Jurkat, Clone E6-1 (cell line): ENCODE measurements at regions not wholly inside any gene's neighbourhood (a gene's known extent, or its start where the extent isn't known, plus 50 kb on each side); places are given as distances from the start of the nearest gene placed in this dataset.

Experiments used
- DNase-seq: peaks from one replicate; pipeline ENCODE4 v3.0.0-alpha.2; 2011; ENCODE audit warnings: low read depth, low spot score
- H3K4me3 ChIP-seq: 2 replicates; pipeline ENCODE4 v1.5.1; 2011; ENCODE audit warnings: mild to moderate bottlenecking, low read length, control low read depth, moderate library complexity

DNA sequence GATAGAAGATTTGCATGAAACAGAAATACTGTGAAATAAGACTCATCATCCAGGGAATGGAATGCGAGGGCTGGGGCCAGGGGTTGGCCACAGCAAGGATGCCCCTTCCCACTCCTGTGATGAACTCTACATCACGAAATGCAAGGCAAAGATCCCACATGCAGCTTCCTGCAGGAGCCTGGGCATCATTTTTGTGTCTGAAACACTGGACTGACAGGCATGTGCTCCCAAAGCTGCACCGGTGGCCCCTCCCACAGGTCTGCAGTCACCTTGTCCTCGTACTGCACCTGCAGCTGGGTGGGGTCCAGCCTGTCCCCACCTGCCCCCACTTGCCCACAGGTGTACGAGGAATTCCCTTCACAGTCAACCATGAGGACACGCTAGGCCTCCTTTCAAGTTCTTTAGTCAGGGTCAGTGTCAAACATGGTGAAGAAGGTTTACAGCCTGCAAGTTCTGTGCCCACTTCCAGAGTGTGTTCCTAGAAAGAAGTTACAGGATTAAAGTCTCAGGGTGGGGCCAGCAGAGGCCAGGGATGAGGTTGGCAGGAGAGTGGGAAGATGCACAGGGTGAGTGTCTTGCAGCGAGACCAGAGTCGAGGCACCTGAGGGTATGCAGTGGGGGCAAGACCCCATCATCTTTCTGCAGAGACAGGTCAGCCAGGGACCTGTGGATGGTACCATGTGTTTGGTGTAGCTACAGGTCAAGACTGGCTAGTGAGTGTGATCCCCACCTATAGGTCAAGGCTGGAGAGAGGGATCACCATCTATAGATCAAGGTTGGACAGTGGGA, 155.0 kb upstream of the IRX2 start:
- H3K4me3 ChIP-seq, result no peak overlapping the region
- DNase-seq, result no peak

- DNase-seq, result no peak
- H3K4me3 ChIP-seq, result no peak overlapping the region
These were observed 154.3 kb upstream of the IRX2 start for GRCh38 chr5:2905741-2906140.

DNA sequence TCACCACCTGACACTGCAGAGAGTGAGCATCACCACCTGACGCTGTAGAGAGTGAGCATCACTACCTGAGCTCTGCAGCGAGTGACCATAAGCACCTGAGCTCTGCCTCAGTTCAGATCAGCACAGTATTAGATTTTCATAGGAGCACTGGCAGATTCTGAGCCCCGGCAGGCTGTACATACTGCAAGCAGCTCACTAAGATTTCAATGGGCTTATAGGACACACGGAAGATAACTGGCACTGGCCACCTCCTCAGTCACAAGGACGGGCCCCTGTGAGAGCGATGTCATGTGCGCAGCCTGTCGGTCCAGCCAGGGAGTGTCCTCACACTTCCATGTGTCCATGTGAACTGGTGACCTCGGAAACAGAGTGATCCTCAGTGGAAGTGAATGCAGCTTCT, 153.5 kb upstream of the IRX2 start:
- no peak for DNase-seq
- H3K4me3 ChIP-seq, result no peak overlapping the region

- no peak overlapping the region for H3K4me3 ChIP-seq
- no peak for DNase-seq
These were observed 152.9 kb upstream of the IRX2 start for GRCh38 chr5:2904399-2904798.

- no peak overlapping the region for H3K4me3 ChIP-seq
- no peak for DNase-seq
These were observed 152.2 kb upstream of the IRX2 start for GRCh38 chr5:2903451-2904395.

- H3K4me3 ChIP-seq, result no peak overlapping the region
- no peak for DNase-seq
These were observed 151.3 kb upstream of the IRX2 start for GRCh38 chr5:2902742-2903297.

DNA sequence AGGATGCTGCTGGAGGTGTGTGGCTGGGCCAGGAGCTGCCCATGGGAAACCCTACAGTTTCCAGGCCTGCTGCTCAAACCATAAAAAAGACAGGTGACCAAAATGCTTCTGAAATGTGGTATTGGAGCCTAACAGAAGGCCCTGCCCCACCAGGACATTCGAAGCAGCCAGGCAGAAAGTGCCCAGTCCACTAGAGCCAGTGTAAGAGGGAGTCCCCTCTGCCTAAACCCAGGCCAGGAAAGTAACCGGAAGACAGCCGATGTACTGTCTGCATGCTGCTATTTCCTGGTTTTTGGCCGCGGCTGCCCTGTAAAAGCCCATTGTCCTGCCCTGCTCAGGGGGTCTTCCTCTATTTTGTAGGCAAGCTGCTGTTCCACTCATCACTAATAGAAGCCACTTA, 150.7 kb upstream of the IRX2 start:
- no peak for DNase-seq
- H3K4me3 ChIP-seq, result no peak overlapping the region

DNA sequence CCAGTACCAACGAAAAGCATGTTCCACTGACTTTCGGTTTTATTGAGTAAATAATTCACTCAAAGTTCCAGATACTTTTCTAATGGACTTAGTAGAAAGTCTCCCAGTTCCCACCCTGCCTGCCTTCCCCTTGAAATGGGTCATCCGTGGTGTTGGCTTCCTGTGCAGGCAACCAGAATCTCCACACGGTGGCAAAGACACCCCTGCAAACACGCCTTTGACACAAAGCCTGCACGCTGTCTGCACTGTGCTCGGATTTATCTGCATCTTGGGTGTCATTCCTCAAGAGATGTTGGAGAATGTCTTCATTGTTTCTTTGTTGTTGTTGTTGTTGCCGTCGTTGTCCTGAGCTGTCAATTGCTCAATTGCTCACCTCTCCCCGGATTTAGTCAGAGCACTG, 150.0 kb upstream of the IRX2 start:
- H3K4me3 ChIP-seq, result no peak overlapping the region
- peak; percentile 5 for DNase-seq

- no peak overlapping the region for H3K4me3 ChIP-seq
- DNase-seq, result no peak
These were observed 149.6 kb upstream of the IRX2 start for GRCh38 chr5:2901096-2901495.

- no peak overlapping the region for H3K4me3 ChIP-seq
- DNase-seq, result no peak
These were observed 148.9 kb upstream of the IRX2 start for GRCh38 chr5:2900360-2900759.

DNA sequence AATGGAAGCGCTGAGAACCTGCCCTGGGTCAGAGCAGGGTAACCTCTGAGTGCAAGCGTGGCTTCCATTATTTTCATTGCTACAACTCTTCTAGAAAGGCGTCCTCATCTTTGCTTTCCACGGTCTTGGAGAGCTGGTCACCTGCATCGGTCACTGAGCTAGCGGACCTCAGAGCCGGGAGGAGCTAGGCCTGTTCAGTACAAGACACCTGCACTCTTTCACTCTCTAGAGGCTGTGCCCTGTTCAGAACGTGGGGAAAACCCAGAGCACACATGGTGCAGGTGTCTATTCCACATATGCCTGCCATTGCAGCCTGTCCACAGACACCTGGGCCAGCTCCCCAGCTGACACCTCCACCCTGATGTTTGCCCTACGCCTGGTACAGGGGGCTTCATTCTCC, 147.8 kb upstream of the IRX2 start:
- no peak overlapping the region for H3K4me3 ChIP-seq
- DNase-seq, result no peak

- no peak for DNase-seq
- H3K4me3 ChIP-seq, result no peak overlapping the region
These were observed 147.2 kb upstream of the IRX2 start for GRCh38 chr5:2898661-2899060.

GRCh38 chr5:2897276-2897961, 145.9 kb upstream of the IRX2 start:
- no peak for DNase-seq
- H3K4me3 ChIP-seq, result no peak overlapping the region

- no peak for DNase-seq
- no peak overlapping the region for H3K4me3 ChIP-seq
These were observed 145.1 kb upstream of the IRX2 start for GRCh38 chr5:2896371-2897275.

DNA sequence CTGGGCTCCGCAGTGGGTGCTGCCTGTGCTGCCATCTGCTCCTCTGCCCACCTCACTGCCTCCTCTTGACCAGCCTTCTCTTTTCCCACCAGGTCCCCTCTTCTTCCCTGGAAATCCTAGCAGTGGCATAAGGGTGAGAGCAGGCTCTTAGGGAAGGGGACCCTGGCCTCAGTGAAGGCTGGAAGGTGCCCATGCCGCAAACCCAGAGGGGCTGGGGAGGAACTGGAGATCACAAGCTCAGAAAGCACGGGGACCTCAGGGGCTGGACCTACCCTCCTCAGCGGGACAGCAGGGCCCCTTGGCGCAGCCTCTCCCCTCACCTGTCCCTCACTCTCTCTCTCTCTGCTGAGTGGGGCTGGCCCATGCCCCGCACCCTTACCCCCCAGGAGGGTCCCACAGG, 144.4 kb upstream of the IRX2 start:
- H3K4me3 ChIP-seq, result no peak overlapping the region
- no peak for DNase-seq

DNA sequence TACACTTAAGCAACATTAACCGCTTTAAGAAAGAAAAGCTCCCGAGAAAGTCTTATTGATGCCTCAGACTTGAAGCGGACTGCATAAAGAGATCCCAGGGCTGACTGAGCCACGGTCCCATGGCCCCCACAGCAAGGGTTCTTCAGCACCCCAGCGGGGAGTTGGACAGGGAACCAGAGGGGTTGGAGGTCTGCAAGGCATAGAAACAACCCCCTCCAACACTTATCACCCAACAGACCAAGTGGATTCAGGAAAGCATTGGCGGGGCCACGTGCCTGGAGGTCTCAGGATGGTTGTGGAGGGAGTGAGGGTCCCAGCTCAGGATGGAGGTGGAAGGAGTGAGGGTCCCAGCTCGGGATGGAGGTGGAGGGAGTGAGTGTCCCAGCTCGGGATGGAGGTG, 143.7 kb upstream of the IRX2 start:
- no peak for DNase-seq
- H3K4me3 ChIP-seq, result no peak overlapping the region

GRCh38 chr5:2894736-2895135, 143.3 kb upstream of the IRX2 start:
- DNase-seq, result no peak
- no peak overlapping the region for H3K4me3 ChIP-seq

DNA sequence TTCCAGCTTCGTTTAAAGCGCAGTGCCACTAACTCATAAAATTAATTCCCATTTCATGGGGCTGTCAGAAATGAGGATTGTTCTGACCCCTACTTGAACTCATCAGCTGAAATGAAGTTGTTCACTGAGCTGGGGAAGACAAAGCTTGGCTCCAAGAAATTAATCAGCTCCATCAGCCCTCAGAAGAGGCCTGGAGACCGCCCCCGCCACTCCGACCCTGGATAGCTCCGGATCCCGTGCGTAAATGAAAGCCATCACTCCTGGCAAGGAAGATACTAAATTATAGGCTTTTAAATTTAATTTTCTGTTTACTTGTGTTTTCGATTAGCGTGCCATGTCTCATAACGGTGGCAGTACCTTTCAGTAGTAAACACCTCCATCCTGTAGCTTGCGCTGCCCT, 142.8 kb upstream of the IRX2 start:
- no peak for DNase-seq
- no peak overlapping the region for H3K4me3 ChIP-seq
